IPS-20b (cell line): ENCODE measurements at regions not wholly inside any gene's neighbourhood (a gene's known extent, or its start where the extent isn't known, plus 50 kb on each side); places are given as distances from the start of the nearest gene placed in this dataset.

Source experiments
- H3K27ac ChIP-seq: one replicate; pipeline ENCODE4 v1.5.1; 2013; ENCODE audit warnings: low read length
- H3K27me3 ChIP-seq: 2 replicates; pipeline ENCODE4 v1.6.1; 2013; ENCODE audit warnings: mild to moderate bottlenecking, low read length, inconsistent platforms; ENCODE audit not compliant: insufficient read depth
- H3K36me3 ChIP-seq: 2 replicates; pipeline ENCODE4 v1.6.1; 2013; ENCODE audit warnings: low read depth, mild to moderate bottlenecking, inconsistent platforms, low read length, moderate library complexity; ENCODE audit not compliant: insufficient read depth
- H3K4me1 ChIP-seq: 2 replicates; pipeline ENCODE4 v1.6.1; 2013; ENCODE audit warnings: mild to moderate bottlenecking, control low read depth, inconsistent platforms, low read length, moderate library complexity; ENCODE audit not compliant: insufficient read depth
- H3K4me3 ChIP-seq: 2 replicates; pipeline ENCODE4 v1.5.1; 2013; ENCODE audit warnings: mild to moderate bottlenecking, low read length, inconsistent platforms
- H3K9ac ChIP-seq: 2 replicates; pipeline ENCODE4 v1.6.1; 2013; ENCODE audit warnings: low read depth, mild to moderate bottlenecking, inconsistent platforms, low read length, moderate library complexity
- H3K9me3 ChIP-seq: 2 replicates; pipeline ENCODE4 v1.6.1; 2013; ENCODE audit warnings: mild to moderate bottlenecking, low read depth, low read length, inconsistent platforms; ENCODE audit not compliant: insufficient read depth

GRCh38 chr4:110849461-110849860 is 226.6 kb upstream of the PITX2 start:
- H3K4me1 ChIP-seq: no peaks in the 10 kb centered on the region
- no peak overlapping the region for H3K4me3 ChIP-seq
- H3K9me3 ChIP-seq: no peaks in the 10 kb centered on the region
- H3K9ac ChIP-seq: no peak overlapping the region
- H3K27ac ChIP-seq: no peak overlapping the region
- no peaks in the 10 kb centered on the region for H3K27me3 ChIP-seq
- H3K36me3 ChIP-seq: no peaks in the 10 kb centered on the region

DNA sequence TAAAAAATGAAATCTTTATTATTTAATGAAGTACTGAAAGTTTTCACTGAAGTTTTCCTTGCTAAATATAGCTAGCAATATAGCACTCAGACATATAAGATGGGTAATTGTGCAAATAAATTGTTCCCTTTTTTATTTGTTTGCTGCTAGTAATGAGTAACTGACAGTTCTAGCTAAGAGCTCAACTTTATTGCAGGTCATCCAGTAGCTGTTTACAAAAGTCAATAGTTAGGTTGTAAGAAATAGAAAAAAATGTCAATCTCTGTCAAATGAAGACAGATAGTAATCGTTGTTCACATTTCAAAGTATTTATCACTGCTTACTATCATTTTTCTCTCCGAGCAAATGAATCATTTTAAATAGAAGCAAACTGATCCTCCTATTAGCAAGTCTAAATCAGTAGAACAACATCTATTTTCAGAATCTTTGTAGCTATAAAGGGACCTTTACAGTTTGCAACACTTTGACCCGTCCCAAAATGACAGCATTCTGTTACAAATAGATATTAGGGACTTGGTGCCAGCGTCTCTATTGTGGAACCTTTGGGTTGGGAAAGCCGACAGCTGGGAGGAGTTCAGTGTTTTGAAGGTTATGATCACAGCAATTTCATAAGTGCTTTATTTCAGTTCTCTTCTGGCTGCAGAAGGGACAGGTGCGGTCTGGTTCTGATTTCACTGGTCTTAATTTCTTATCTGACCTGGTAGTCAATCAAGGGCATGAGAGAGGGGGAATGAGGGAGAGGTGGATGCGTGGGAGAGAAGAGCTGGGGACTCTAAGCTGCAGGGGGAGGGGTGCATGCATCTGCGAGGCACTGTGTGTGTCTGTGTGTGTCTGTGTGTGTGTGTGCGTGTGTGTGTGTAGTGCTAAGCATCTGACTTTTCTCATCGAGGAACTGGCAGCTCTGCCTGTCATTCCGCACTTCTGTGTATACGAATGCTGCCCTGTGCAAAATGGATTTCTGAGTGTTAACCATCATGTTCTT is 227.9 kb upstream of the PITX2 start:
- Histone ChIP-seq H3K27me3 (no peaks in the 10 kb centered on the region), H3K9ac (no peak overlapping the region), H3K4me1 (no peaks in the 10 kb centered on the region), H3K9me3 (no peaks in the 10 kb centered on the region), H3K4me3 (no peak overlapping the region), H3K36me3 (no peaks in the 10 kb centered on the region), H3K27ac (no peak overlapping the region)

DNA sequence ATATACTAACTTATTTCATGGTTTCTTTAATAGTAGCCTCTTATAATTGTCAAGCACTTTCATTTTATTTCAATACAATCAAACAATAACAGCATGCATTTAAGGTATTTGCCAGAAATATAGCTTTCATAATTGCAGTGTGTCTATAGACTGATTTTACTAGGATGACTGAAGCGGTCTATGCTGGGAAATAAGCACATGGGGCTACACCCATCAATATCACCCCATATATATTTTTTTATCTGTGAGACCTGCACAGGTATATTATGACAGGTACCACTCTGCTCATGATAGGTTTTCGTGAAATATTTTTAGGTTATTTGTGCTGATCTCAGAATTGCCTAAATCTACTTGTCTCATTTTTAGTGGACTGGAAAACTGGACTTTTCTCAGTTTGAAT is 229.1 kb upstream of the PITX2 start:
- H3K4me1 ChIP-seq: no peaks in the 10 kb centered on the region
- H3K9ac ChIP-seq: no peak overlapping the region
- H3K36me3 ChIP-seq: no peaks in the 10 kb centered on the region
- no peaks in the 10 kb centered on the region for H3K27me3 ChIP-seq
- H3K9me3 ChIP-seq: no peaks in the 10 kb centered on the region
- no peak overlapping the region for H3K27ac ChIP-seq
- H3K4me3 ChIP-seq: no peak overlapping the region

DNA sequence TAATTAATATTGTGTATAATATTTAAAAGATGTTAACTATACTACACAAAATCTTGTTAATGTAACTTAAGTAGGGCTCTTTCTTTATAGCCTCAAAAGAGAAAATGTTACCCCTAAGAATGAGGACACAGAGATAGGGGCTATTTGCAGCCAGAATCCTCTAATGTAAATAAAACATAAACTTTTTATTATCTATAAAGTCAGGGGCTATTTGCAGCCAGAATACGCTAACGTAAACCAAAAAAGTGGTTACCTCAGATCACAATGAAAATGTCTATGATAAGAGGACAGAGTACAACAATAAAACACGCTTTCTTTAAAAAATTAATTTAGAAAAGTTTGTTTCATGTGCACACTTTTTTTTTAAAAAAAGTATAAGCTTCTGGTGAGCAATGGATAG is 229.9 kb upstream of the PITX2 start:
- Histone ChIP-seq H3K9ac (no peak overlapping the region), H3K4me3 (no peak overlapping the region), H3K4me1 (no peaks in the 10 kb centered on the region), H3K27me3 (no peaks in the 10 kb centered on the region), H3K27ac (no peak overlapping the region), H3K9me3 (no peaks in the 10 kb centered on the region), H3K36me3 (no peaks in the 10 kb centered on the region)

DNA sequence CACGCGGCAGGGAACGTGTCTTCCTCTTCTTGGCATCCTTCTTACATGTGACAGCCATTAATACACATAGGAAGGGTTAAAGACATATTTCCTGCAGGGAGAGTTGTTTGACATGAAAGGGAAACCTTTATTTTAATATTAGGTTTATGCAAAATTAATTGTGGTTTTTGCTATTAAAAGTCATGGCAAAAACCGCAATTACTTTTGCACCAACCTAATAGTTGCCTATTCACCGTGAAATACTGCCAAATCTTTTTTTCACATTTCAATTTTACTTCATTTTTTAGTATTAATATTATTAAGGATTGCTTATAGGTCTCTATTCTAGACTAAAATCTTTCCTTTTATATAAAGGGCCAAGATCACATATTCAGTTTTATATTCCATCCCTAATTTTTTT is 230.4 kb upstream of the PITX2 start:
- H3K4me3 ChIP-seq: no peak overlapping the region
- no peaks in the 10 kb centered on the region for H3K9me3 ChIP-seq
- no peaks in the 10 kb centered on the region for H3K4me1 ChIP-seq
- no peaks in the 10 kb centered on the region for H3K36me3 ChIP-seq
- H3K27ac ChIP-seq: no peak overlapping the region
- H3K27me3 ChIP-seq: no peaks in the 10 kb centered on the region
- H3K9ac ChIP-seq: no peak overlapping the region

DNA sequence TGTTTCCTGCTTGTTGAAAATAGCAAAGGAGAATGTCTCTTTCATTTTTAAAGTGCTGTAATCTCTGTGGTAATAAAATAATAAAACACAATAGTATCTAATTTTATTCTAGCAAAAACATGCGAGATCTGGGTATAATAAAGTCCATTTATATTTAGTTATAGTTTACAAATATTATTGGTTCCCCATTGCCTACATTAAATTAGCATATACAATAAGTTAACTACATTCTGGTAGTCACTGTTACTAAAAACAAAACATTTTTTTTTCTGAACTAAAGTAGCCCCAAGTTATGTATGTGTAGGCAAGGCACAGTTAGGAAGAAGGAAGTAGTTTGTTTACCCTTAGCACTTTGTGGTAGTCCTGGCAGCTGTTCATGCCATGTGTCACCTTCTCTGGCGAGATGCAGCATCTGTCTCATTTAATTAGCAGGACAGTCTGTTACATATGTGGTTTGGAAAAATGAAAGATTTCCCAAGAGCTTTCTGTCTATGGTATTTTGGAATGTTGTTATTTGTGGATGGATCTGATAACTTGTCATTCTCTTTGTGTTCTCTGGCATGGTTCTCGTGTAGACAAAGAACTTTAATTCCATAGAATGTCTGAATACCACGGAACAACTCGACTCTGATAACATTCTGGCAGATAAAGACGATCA is 231.3 kb upstream of the PITX2 start:
- Histone ChIP-seq H3K4me1 (no peaks in the 10 kb centered on the region), H3K4me3 (no peak overlapping the region), H3K9ac (no peak overlapping the region), H3K27ac (no peak overlapping the region), H3K9me3 (no peaks in the 10 kb centered on the region), H3K27me3 (no peaks in the 10 kb centered on the region), H3K36me3 (no peaks in the 10 kb centered on the region)

GRCh38 chr4:110860125-110860524 is 237.2 kb upstream of the PITX2 start:
- Histone ChIP-seq H3K9me3 (no peaks in the 10 kb centered on the region), H3K27me3 (no peaks in the 10 kb centered on the region), H3K9ac (no peak overlapping the region), H3K27ac (no peak overlapping the region), H3K4me1 (no peaks in the 10 kb centered on the region), H3K36me3 (no peaks in the 10 kb centered on the region), H3K4me3 (no peak overlapping the region)

GRCh38 chr4:110860901-110861300 is 238.0 kb upstream of the PITX2 start:
- no peak overlapping the region for H3K4me3 ChIP-seq
- no peak overlapping the region for H3K27ac ChIP-seq
- no peaks in the 10 kb centered on the region for H3K27me3 ChIP-seq
- no peaks in the 10 kb centered on the region for H3K36me3 ChIP-seq
- no peaks in the 10 kb centered on the region for H3K9me3 ChIP-seq
- H3K4me1 ChIP-seq: no peaks in the 10 kb centered on the region
- no peak overlapping the region for H3K9ac ChIP-seq

GRCh38 chr4:110865611-110866259 is 242.9 kb upstream of the PITX2 start:
- Histone ChIP-seq H3K27ac (no peak overlapping the region), H3K9ac (no peak overlapping the region), H3K4me3 (no peak overlapping the region), H3K4me1 (no peaks in the 10 kb centered on the region), H3K27me3 (no peaks in the 10 kb centered on the region), H3K36me3 (no peaks in the 10 kb centered on the region), H3K9me3 (no peaks in the 10 kb centered on the region)

GRCh38 chr4:110867251-110867960 is 244.5 kb upstream of the PITX2 start:
- no peaks in the 10 kb centered on the region for H3K36me3 ChIP-seq
- H3K27me3 ChIP-seq: no peaks in the 10 kb centered on the region
- no peak overlapping the region for H3K9ac ChIP-seq
- H3K4me1 ChIP-seq: no peaks in the 10 kb centered on the region
- no peak overlapping the region for H3K4me3 ChIP-seq
- no peak overlapping the region for H3K27ac ChIP-seq
- no peaks in the 10 kb centered on the region for H3K9me3 ChIP-seq

DNA sequence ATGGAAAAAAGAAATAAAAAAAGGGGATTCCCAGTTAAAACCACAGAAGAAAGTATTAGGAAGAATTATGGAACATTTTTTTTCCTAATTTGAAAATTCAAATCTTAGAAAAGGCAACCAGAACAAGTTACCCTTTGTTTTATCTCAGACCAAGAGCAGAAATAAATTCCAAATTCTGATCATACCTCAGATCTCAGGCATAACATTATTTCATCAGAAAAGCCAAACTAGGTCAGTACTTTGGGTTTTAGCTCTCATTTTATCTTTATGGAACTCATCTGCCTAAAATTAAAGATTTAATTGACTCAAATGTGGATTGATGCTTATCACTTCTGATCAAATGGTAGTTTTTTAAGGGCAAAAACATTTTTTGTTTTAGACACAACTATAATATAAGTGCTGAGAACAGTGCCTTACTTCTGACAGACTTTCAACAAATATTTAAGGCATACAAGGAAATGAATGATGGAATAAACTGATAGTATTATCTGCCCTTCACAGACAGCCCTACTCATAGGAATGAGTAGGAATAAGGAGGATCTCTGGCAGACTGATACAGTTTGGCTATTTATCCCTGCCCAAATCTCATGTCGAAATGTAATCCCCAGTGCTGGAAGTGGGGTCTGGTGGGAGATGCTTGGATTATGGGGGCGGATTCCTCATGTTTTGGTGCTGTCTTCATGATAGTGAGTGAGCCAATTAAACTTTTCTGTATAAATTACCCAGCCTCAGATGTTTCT is 245.3 kb upstream of the PITX2 start:
- Histone ChIP-seq H3K27ac (no peak overlapping the region), H3K9me3 (no peaks in the 10 kb centered on the region), H3K4me1 (no peaks in the 10 kb centered on the region), H3K36me3 (no peaks in the 10 kb centered on the region), H3K4me3 (no peak overlapping the region), H3K9ac (no peak overlapping the region), H3K27me3 (no peaks in the 10 kb centered on the region)
